ENCODE measurements at regions not wholly inside any gene's neighbourhood (a gene's known extent, or its start where the extent isn't known, plus 50 kb on each side); places are given as distances from the start of the nearest gene placed in this dataset.

- TF ChIP-seq CTCF (IDR thresholded peaks at IDR 0.05) (no peak), POLR2A (IDR thresholded peaks at IDR 0.05) (no peak)
Observed at GRCh38 chr18:8513249-8513648, 96.0 kb upstream of the RAB12 start.

Measured in testis (tissue), 2 donors.